ENCODE measurements at regions not wholly inside any gene's neighbourhood (a gene's known extent, or its start where the extent isn't known, plus 50 kb on each side); places are given as distances from the start of the nearest gene placed in this dataset.

- DNase-seq (ENCODE audit: insufficient read length, low spot score): no peak
- FAIRE-seq: no peak
- no peak for TF ChIP-seq POLR2AphosphoS5 (IDR thresholded peaks at IDR 0.05; ENCODE audit: low read depth, low read length)
- no peak for TF ChIP-seq PAX5 (IDR thresholded peaks at IDR 0.05; ENCODE audit: insufficient read depth, low read length, severe bottlenecking)
- TF ChIP-seq TAF1 (IDR thresholded peaks at IDR 0.05; ENCODE audit: low read depth, low read length): no peak
- TF ChIP-seq POU2F2 (IDR thresholded peaks at IDR 0.05; ENCODE audit: low read depth, low read length): no peak
- TF ChIP-seq POLR2A (IDR thresholded peaks at IDR 0.05; ENCODE audit: low read depth, low read length): no peak
- TF ChIP-seq SPI1 (IDR thresholded peaks at IDR 0.05; ENCODE audit: low read depth, low read length): no peak
Measured at GRCh38 chr2:126224776-126225175, 431.2 kb upstream of the GYPC start.

DNA sequence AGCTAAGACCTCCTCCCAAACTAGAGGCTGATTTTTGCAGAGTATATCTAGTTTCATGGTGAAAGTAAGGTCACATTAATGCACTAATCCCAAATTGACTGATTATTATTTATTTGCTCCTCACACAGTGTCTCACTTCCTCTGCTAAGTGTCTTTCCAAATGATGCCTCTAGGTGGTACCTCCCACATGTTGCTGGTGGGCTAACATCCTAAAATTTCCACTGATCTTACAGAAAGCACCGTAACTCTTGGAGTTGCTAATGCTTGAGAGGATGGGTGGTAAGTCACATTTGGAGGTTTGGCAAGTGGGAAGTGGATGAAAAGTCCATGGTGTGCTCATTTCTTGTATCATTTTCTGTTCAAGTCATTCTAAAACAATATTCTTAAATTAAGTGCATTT is 428.7 kb upstream of the GYPC start:
- FAIRE-seq: no peak
- DNase-seq (ENCODE audit: insufficient read length, low spot score): no peak
- peak; percentile 42 for TF ChIP-seq SPI1 (IDR thresholded peaks at IDR 0.05; ENCODE audit: low read depth, low read length)
- no peak for TF ChIP-seq POLR2AphosphoS5 (IDR thresholded peaks at IDR 0.05; ENCODE audit: low read depth, low read length)
- no peak for TF ChIP-seq POU2F2 (IDR thresholded peaks at IDR 0.05; ENCODE audit: low read depth, low read length)

DNA sequence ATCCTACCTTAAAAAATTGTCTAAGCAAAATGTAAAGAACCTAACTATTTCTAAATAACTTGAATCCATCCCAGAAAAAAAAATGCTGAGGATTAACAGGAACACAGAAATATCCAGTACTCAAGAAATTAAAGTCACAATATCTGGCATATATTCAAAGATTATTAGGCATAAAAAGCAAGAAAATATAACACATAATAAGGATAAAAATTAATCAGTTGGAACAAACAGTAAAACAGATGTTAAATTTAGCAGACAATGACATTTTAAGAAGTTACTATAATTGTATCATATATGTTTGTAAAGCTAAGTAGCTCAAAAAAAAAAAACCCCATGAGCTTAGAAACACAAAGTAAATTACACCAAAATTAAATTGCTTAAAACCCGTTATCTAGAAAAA is 427.4 kb upstream of the GYPC start:
- no peak for DNase-seq (ENCODE audit: insufficient read length, low spot score)
- no peak for FAIRE-seq
- TF ChIP-seq SPI1 (IDR thresholded peaks at IDR 0.05; ENCODE audit: low read depth, low read length): no peak

- DNase-seq (ENCODE audit: insufficient read length, low spot score) (no peak), FAIRE-seq (no peak)
- TF ChIP-seq SPI1 (IDR thresholded peaks at IDR 0.05; ENCODE audit: low read depth, low read length) (no peak), POLR2A (IDR thresholded peaks at IDR 0.05; ENCODE audit: low read depth, low read length) (no peak), PAX5 (IDR thresholded peaks at IDR 0.05; ENCODE audit: insufficient read depth, low read length, severe bottlenecking) (no peak), TAF1 (IDR thresholded peaks at IDR 0.05; ENCODE audit: low read depth, low read length) (no peak), POLR2AphosphoS5 (IDR thresholded peaks at IDR 0.05; ENCODE audit: low read depth, low read length) (no peak), POU2F2 (IDR thresholded peaks at IDR 0.05; ENCODE audit: low read depth, low read length) (no peak)
Measured at GRCh38 chr2:126238251-126238650, 417.7 kb upstream of the GYPC start.

- FAIRE-seq (no peak), DNase-seq (ENCODE audit: insufficient read length, low spot score) (no peak)
- no peak for TF ChIP-seq POLR2AphosphoS5 (IDR thresholded peaks at IDR 0.05; ENCODE audit: low read depth, low read length)
- no peak for TF ChIP-seq TAF1 (IDR thresholded peaks at IDR 0.05; ENCODE audit: low read depth, low read length)
Measured at GRCh38 chr2:126239320-126239955, 416.5 kb upstream of the GYPC start.

GRCh38 chr2:126241001-126241400 is 415.0 kb upstream of the GYPC start:
- no peak for FAIRE-seq
- no peak for TF ChIP-seq TAF1 (IDR thresholded peaks at IDR 0.05; ENCODE audit: low read depth, low read length)
- TF ChIP-seq SPI1 (IDR thresholded peaks at IDR 0.05; ENCODE audit: low read depth, low read length): no peak
- no peak for TF ChIP-seq POU2F2 (IDR thresholded peaks at IDR 0.05; ENCODE audit: low read depth, low read length)
- TF ChIP-seq POLR2AphosphoS5 (IDR thresholded peaks at IDR 0.05; ENCODE audit: low read depth, low read length): no peak
- TF ChIP-seq POLR2A (IDR thresholded peaks at IDR 0.05; ENCODE audit: low read depth, low read length): no peak
- no peak for TF ChIP-seq PAX5 (IDR thresholded peaks at IDR 0.05; ENCODE audit: insufficient read depth, low read length, severe bottlenecking)
- no peak for DNase-seq (ENCODE audit: insufficient read length, low spot score)

GRCh38 chr2:126241411-126241810 is 414.5 kb upstream of the GYPC start:
- TF ChIP-seq SPI1 (IDR thresholded peaks at IDR 0.05; ENCODE audit: low read depth, low read length): no peak
- TF ChIP-seq POLR2A (IDR thresholded peaks at IDR 0.05; ENCODE audit: low read depth, low read length): no peak
- no peak for TF ChIP-seq POLR2AphosphoS5 (IDR thresholded peaks at IDR 0.05; ENCODE audit: low read depth, low read length)
- no peak for TF ChIP-seq PAX5 (IDR thresholded peaks at IDR 0.05; ENCODE audit: insufficient read depth, low read length, severe bottlenecking)
- TF ChIP-seq TAF1 (IDR thresholded peaks at IDR 0.05; ENCODE audit: low read depth, low read length): no peak
- TF ChIP-seq POU2F2 (IDR thresholded peaks at IDR 0.05; ENCODE audit: low read depth, low read length): no peak
- no peak for FAIRE-seq

DNA sequence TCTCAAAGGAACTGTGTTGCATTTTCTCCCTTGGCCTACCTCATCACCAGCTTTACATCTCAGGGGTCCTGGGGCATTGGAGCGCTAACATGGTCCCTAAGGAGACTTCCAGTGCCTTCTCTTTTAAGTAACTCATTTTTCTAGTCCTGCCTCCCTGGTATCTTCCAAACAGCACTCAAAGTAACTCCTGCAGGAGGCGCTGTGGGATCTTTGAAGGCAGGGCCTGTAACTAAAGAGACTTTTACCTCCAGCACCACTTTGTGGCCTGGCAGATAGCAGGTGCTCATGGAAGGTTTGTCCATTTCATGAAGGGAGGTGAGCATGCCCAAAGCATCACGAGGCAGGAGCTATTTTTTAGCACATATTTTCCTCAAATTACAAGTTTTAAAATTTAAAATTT is 411.0 kb upstream of the GYPC start:
- TF ChIP-seq POLR2A (IDR thresholded peaks at IDR 0.05; ENCODE audit: low read depth, low read length) (no peak), POU2F2 (IDR thresholded peaks at IDR 0.05; ENCODE audit: low read depth, low read length) (no peak), POLR2AphosphoS5 (IDR thresholded peaks at IDR 0.05; ENCODE audit: low read depth, low read length) (no peak), TAF1 (IDR thresholded peaks at IDR 0.05; ENCODE audit: low read depth, low read length) (no peak), PAX5 (IDR thresholded peaks at IDR 0.05; ENCODE audit: insufficient read depth, low read length, severe bottlenecking) (no peak), SPI1 (IDR thresholded peaks at IDR 0.05; ENCODE audit: low read depth, low read length) (no peak)
- DNase-seq (ENCODE audit: insufficient read length, low spot score): peak; percentile 9

More at GRCh38 chr2:126241411-126241810, 414.5 kb upstream of the GYPC start:
- no peak for DNase-seq (ENCODE audit: insufficient read length, low spot score)

GRCh38 chr2:126253669-126254068 is 402.3 kb upstream of the GYPC start:
- FAIRE-seq (no peak), DNase-seq (ENCODE audit: insufficient read length, low spot score) (no peak)
- no peak for TF ChIP-seq PAX5 (IDR thresholded peaks at IDR 0.05; ENCODE audit: insufficient read depth, low read length, severe bottlenecking)

More for the DNA sequence above, 411.0 kb upstream of the GYPC start:
- no peak for FAIRE-seq

GRCh38 chr2:126264625-126265024 is 391.3 kb upstream of the GYPC start:
- FAIRE-seq (no peak), DNase-seq (ENCODE audit: insufficient read length, low spot score) (no peak)
- TF ChIP-seq SPI1 (IDR thresholded peaks at IDR 0.05; ENCODE audit: low read depth, low read length) (no peak), POLR2A (IDR thresholded peaks at IDR 0.05; ENCODE audit: low read depth, low read length) (no peak), PAX5 (IDR thresholded peaks at IDR 0.05; ENCODE audit: insufficient read depth, low read length, severe bottlenecking) (no peak), POU2F2 (IDR thresholded peaks at IDR 0.05; ENCODE audit: low read depth, low read length) (no peak), POLR2AphosphoS5 (IDR thresholded peaks at IDR 0.05; ENCODE audit: low read depth, low read length) (no peak), TAF1 (IDR thresholded peaks at IDR 0.05; ENCODE audit: low read depth, low read length) (no peak)

- DNase-seq (ENCODE audit: insufficient read length, low spot score) (no peak), FAIRE-seq (no peak)
- TF ChIP-seq TAF1 (IDR thresholded peaks at IDR 0.05; ENCODE audit: low read depth, low read length) (no peak), PAX5 (IDR thresholded peaks at IDR 0.05; ENCODE audit: insufficient read depth, low read length, severe bottlenecking) (no peak), POLR2AphosphoS5 (IDR thresholded peaks at IDR 0.05; ENCODE audit: low read depth, low read length) (no peak), POLR2A (IDR thresholded peaks at IDR 0.05; ENCODE audit: low read depth, low read length) (no peak), SPI1 (IDR thresholded peaks at IDR 0.05; ENCODE audit: low read depth, low read length) (no peak), POU2F2 (IDR thresholded peaks at IDR 0.05; ENCODE audit: low read depth, low read length) (no peak)
Measured at GRCh38 chr2:126269911-126270310, 386.0 kb upstream of the GYPC start.
